Testis (tissue), 2 donors: ENCODE measurements at regions not wholly inside any gene's neighbourhood (a gene's known extent, or its start where the extent isn't known, plus 50 kb on each side); places are given as distances from the start of the nearest gene placed in this dataset.

Source experiments
- POLR2A ChIP-seq: fragments of 450-650 bp; IDR thresholded peaks from one replicate; pipeline ENCODE4 v1.6.1; 2017; ENCODE audit warnings: antibody characterized with exemption, mild to moderate bottlenecking, moderate library complexity
- TF ChIP-seq, protein P1 (sequence below), 3 experiments: fragments of 450-650 bp in 2 of 3; fragments of 200-600 bp in 1 of 3; sonication (generic) in 1 of 3; IDR thresholded peaks; one replicate each; pipeline ENCODE4 v1.5.1; 2016 to 2019; ENCODE audit warnings: antibody characterized with exemption in 3 of 3, mild to moderate bottlenecking in 2 of 3, moderate library complexity in 1 of 3

- TF ChIP-seq, protein P1, sequence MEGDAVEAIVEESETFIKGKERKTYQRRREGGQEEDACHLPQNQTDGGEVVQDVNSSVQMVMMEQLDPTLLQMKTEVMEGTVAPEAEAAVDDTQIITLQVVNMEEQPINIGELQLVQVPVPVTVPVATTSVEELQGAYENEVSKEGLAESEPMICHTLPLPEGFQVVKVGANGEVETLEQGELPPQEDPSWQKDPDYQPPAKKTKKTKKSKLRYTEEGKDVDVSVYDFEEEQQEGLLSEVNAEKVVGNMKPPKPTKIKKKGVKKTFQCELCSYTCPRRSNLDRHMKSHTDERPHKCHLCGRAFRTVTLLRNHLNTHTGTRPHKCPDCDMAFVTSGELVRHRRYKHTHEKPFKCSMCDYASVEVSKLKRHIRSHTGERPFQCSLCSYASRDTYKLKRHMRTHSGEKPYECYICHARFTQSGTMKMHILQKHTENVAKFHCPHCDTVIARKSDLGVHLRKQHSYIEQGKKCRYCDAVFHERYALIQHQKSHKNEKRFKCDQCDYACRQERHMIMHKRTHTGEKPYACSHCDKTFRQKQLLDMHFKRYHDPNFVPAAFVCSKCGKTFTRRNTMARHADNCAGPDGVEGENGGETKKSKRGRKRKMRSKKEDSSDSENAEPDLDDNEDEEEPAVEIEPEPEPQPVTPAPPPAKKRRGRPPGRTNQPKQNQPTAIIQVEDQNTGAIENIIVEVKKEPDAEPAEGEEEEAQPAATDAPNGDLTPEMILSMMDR (IDR thresholded peaks at IDR 0.05) = no peak
- TF ChIP-seq POLR2A = no peak
These were observed 185.0 kb upstream of the BTG1 start for GRCh38 chr12:92330654-92331053.
